Ascending aorta (tissue), 2 donors: ENCODE measurements at regions not wholly inside any gene's neighbourhood (a gene's known extent, or its start where the extent isn't known, plus 50 kb on each side); places are given as distances from the start of the nearest gene placed in this dataset.

Source experiments
- DNase-seq, 2 donors: peaks; one replicate each; pipeline ENCODE4 v3.0.0-alpha.2; 2019; ENCODE audit warnings: low spot score in 2 of 2
- H3K27ac ChIP-seq, 2 donors: fragments of 200-600 bp; sonication (generic); one replicate each; pipeline ENCODE4 v1.5.1; 2016 to 2017; ENCODE audit warnings: mild to moderate bottlenecking in 1 of 2
- H3K27me3 ChIP-seq: fragments of 200-600 bp; sonication (generic); one replicate; pipeline ENCODE4 v1.5.1; 2017
- H3K36me3 ChIP-seq, 2 donors: fragments of 200-600 bp; sonication (generic); one replicate each; pipeline ENCODE4 v1.5.1; 2016
- H3K4me1 ChIP-seq, 2 donors: fragments of 200-600 bp; sonication (generic); one replicate each; pipeline ENCODE4 v1.5.1; 2016 to 2017; ENCODE audit warnings: mild to moderate bottlenecking in 1 of 2
- H3K4me3 ChIP-seq, 2 donors: fragments of 200-600 bp; sonication (generic); one replicate each; pipeline ENCODE4 v1.5.1; 2016 to 2017; ENCODE audit warnings: mild to moderate bottlenecking in 1 of 2
- H3K9me3 ChIP-seq, 2 donors: fragments of 200-600 bp; sonication (generic); one replicate each; pipeline ENCODE4 v1.5.1; 2016
- CTCF ChIP-seq, 3 experiments: fragments of 200-600 bp in 2 of 3; fragments of 450-650 bp in 1 of 3; sonication (generic) in 2 of 3; IDR thresholded peaks; one replicate each; pipeline ENCODE4 v1.5.1; 2016 to 2019; ENCODE audit warnings: antibody characterized with exemption in 3 of 3, mild to moderate bottlenecking in 1 of 3, moderate library complexity in 1 of 3
- intact Hi-C: fragments of 100-400 bp; cut with DNase I; formaldehyde crosslinking; loops from one replicate; pipeline ENCODE4 v1.15.1; 2023

- no peak for TF ChIP-seq CTCF (IDR thresholded peaks at IDR 0.05)
- DNase-seq: no peak
- intact Hi-C loops: no loop called here
- Histone ChIP-seq H3K4me3 (no peak overlapping the region), H3K4me1 (no peaks in the 10 kb centered on the region), H3K27me3 (no peaks in the 10 kb centered on the region), H3K9me3 (no peaks in the 10 kb centered on the region), H3K36me3 (no peaks in the 10 kb centered on the region), H3K27ac (no peak overlapping the region)
These were observed 174.9 kb upstream of the PUM3 start for GRCh38 chr9:3018691-3019230.

- Histone ChIP-seq H3K4me3 (no peak overlapping the region), H3K27me3 (no peaks in the 10 kb centered on the region), H3K4me1 (no peaks in the 10 kb centered on the region), H3K36me3 (no peaks in the 10 kb centered on the region), H3K9me3 (no peaks in the 10 kb centered on the region), H3K27ac (no peak overlapping the region)
- intact Hi-C loops: no loop called here
- no peak for DNase-seq
- TF ChIP-seq CTCF (IDR thresholded peaks at IDR 0.05): no peak
These were observed 174.2 kb upstream of the PUM3 start for GRCh38 chr9:3018071-3018470.

GRCh38 chr9:3014178-3014577, 170.3 kb upstream of the PUM3 start:
- intact Hi-C loops: no loop called here
- TF ChIP-seq CTCF (IDR thresholded peaks at IDR 0.05): no peak
- no peak for DNase-seq
- Histone ChIP-seq H3K4me1 (no peaks in the 10 kb centered on the region), H3K36me3 (no peaks in the 10 kb centered on the region), H3K27ac (no peak overlapping the region), H3K27me3 (no peaks in the 10 kb centered on the region), H3K9me3 (no peaks in the 10 kb centered on the region), H3K4me3 (no peak overlapping the region)

- intact Hi-C loops: no loop called here
- Histone ChIP-seq H3K27me3 (no peaks in the 10 kb centered on the region), H3K9me3 (no peaks in the 10 kb centered on the region), H3K4me1 (no peaks in the 10 kb centered on the region), H3K4me3 (no peak overlapping the region), H3K27ac (no peak overlapping the region), H3K36me3 (no peaks in the 10 kb centered on the region)
- no peak for DNase-seq
- no peak for TF ChIP-seq CTCF (IDR thresholded peaks at IDR 0.05)
These were observed 168.9 kb upstream of the PUM3 start for GRCh38 chr9:3012842-3013241.

- Histone ChIP-seq H3K4me1 (no peaks in the 10 kb centered on the region), H3K9me3 (no peaks in the 10 kb centered on the region), H3K4me3 (no peak overlapping the region), H3K27me3 (no peaks in the 10 kb centered on the region), H3K36me3 (no peaks in the 10 kb centered on the region), H3K27ac (no peak overlapping the region)
- intact Hi-C loops: no loop called here
- no peak for TF ChIP-seq CTCF (IDR thresholded peaks at IDR 0.05)
- no peak for DNase-seq
These were observed 168.3 kb upstream of the PUM3 start for GRCh38 chr9:3012245-3012644.

GRCh38 chr9:3008091-3008490, 164.2 kb upstream of the PUM3 start:
- Histone ChIP-seq H3K9me3 (no peaks in the 10 kb centered on the region), H3K36me3 (no peaks in the 10 kb centered on the region), H3K4me3 (no peak overlapping the region), H3K27me3 (no peaks in the 10 kb centered on the region), H3K27ac (no peak overlapping the region), H3K4me1 (no peaks in the 10 kb centered on the region)
- intact Hi-C loops: no loop called here
- TF ChIP-seq CTCF (IDR thresholded peaks at IDR 0.05): no peak
- DNase-seq: no peak
